SK-N-SH (cell line): ENCODE measurements at regions not wholly inside any gene's neighbourhood (a gene's known extent, or its start where the extent isn't known, plus 50 kb on each side); places are given as distances from the start of the nearest gene placed in this dataset.

ENCODE experiments used
- CTCF ChIA-PET: fragments of 300-600, 350-600 bp; formaldehyde crosslinking; extraction: SDS; loops from one replicate; lab custom pipeline; 2021; lab: Yijun Ruan, JAX
- POLR2A ChIA-PET: fragments of 350-600 bp; sonication (Branson Sonifier 250); formaldehyde crosslinking; extraction: SDS; loops from one replicate; lab custom pipeline; 2020; ENCODE audit warnings: antibody characterized with exemption, inconsistent platforms; lab: Yijun Ruan, JAX
- DNase-seq: peaks from one replicate; pipeline ENCODE4 v3.0.0; 2012
- H2AFZ ChIP-seq: fragments of 200-600 bp; sonication (generic); 2 replicates; pipeline ENCODE4 v1.8.1; 2016; ENCODE audit warnings: antibody characterized with exemption, mild to moderate bottlenecking, low read depth
- H3F3A ChIP-seq: fragments of 200-600 bp; sonication (generic); replicated peaks from 2 replicates; pipeline ENCODE3; 2016; ENCODE audit warnings: antibody characterized with exemption, mild to moderate bottlenecking; ENCODE audit not compliant: insufficient read depth
- H3K27ac ChIP-seq, 2 experiments: fragments of 200-500 bp in 1 of 2; fragments of 200-600 bp in 1 of 2; sonication (Bioruptor generic) in 1 of 2; sonication (generic), shearing (Covaris generic) in 1 of 2; 2 replicates each; pipeline versions ENCODE4 v1.5.1 to v1.6.1; 2014 to 2016; ENCODE audit warnings: low read depth in 2 of 2, inconsistent platforms in 1 of 2, low read length in 1 of 2, mild to moderate bottlenecking in 1 of 2, mixed read lengths in 1 of 2
- H3K27me3 ChIP-seq: fragments of 200-600 bp; sonication (generic), shearing (Covaris generic); 2 replicates; pipeline ENCODE4 v1.6.1; 2016; ENCODE audit warnings: mixed run types; ENCODE audit not compliant: insufficient read depth
- H3K36me3 ChIP-seq, 2 experiments: fragments of 200-500 bp in 1 of 2; fragments of 200-600 bp in 1 of 2; sonication (Bioruptor generic) in 1 of 2; sonication (generic) in 1 of 2; replicated peaks in 1 of 2; 2 replicates each; pipeline versions ENCODE3 to v1.5.1; 2014 to 2016; ENCODE audit warnings: low read length in 1 of 2, mild to moderate bottlenecking in 1 of 2; ENCODE audit not compliant: insufficient read depth in 2 of 2, control insufficient read depth in 1 of 2
- H3K4me1 ChIP-seq, 2 experiments: fragments of 200-500 bp in 1 of 2; fragments of 200-600 bp in 1 of 2; sonication (Bioruptor generic) in 1 of 2; sonication (generic), shearing (Covaris generic) in 1 of 2; 2 replicates each; pipeline versions ENCODE4 v1.5.1 to v1.6.1; 2014 to 2016; ENCODE audit warnings: low read depth in 1 of 2, low read length in 1 of 2, mixed run types in 1 of 2; ENCODE audit not compliant: insufficient read depth in 2 of 2, control insufficient read depth in 1 of 2
- H3K4me2 ChIP-seq: fragments of 200-600 bp; sonication (generic), shearing (Covaris generic); 2 replicates; pipeline ENCODE4 v1.6.1; 2017; ENCODE audit warnings: mixed run types
- H3K4me3 ChIP-seq, 2 experiments: fragments of 200-500 bp in 1 of 2; fragments of 200-600 bp in 1 of 2; sonication (Bioruptor generic) in 1 of 2; sonication (generic), shearing (Covaris generic) in 1 of 2; 2 replicates each; pipeline versions ENCODE4 v1.5.1 to v1.8.1; 2014 to 2016; ENCODE audit warnings: low read depth in 2 of 2, inconsistent platforms in 1 of 2, low read length in 1 of 2, mild to moderate bottlenecking in 1 of 2, mixed read lengths in 1 of 2, moderate library complexity in 1 of 2
- H3K79me2 ChIP-seq: fragments of 200-600 bp; sonication (generic); 2 replicates; pipeline ENCODE4 v1.8.1; 2017; ENCODE audit warnings: mild to moderate bottlenecking; ENCODE audit not compliant: insufficient read depth
- H3K9ac ChIP-seq: fragments of 200-600 bp; sonication (generic); 2 replicates; pipeline ENCODE4 v1.6.1; 2017; ENCODE audit warnings: mixed run types
- H3K9me2 ChIP-seq: fragments of 200-600 bp; sonication (generic); 2 replicates; pipeline ENCODE4 v1.6.1; 2017; ENCODE audit warnings: mixed run types
- H3K9me3 ChIP-seq: fragments of 200-600 bp; sonication (generic); 2 replicates; pipeline ENCODE4 v1.6.1; 2017; ENCODE audit warnings: mixed run types, mild to moderate bottlenecking, moderate library complexity
- H4K20me1 ChIP-seq: fragments of 200-600 bp; sonication (generic); 2 replicates; pipeline ENCODE4 v1.6.1; 2017; ENCODE audit warnings: mild to moderate bottlenecking, mixed run types; ENCODE audit not compliant: insufficient read depth
- CHD2 ChIP-seq: fragments of 150-350 bp; IDR thresholded peaks from 2 replicates; pipeline ENCODE4 v1.6.1; 2018; ENCODE audit warnings: low read length; ENCODE audit not compliant: partially characterized antibody
- ELF1 ChIP-seq: IDR thresholded peaks from 2 replicates; pipeline ENCODE4 v1.4.0; 2012
- EP300 ChIP-seq, 2 experiments: IDR thresholded peaks; 2 replicates each; pipeline versions ENCODE4 v1.4.0 to v1.6.1; 2012; ENCODE audit warnings: borderline replicate concordance in 1 of 2, low read depth in 1 of 2, low read length in 1 of 2
- EZH2phosphoT487 ChIP-seq: fragments of 200-600 bp; sonication (generic); IDR thresholded peaks from 2 replicates; pipeline ENCODE4 v1.6.1; 2017; ENCODE audit warnings: low read depth, mixed run types, mild to moderate bottlenecking, antibody characterized with exemption, moderate library complexity, borderline replicate concordance
- GATA2 ChIP-seq: sonication (generic); formaldehyde crosslinking; IDR thresholded peaks from 2 replicates; pipeline ENCODE4 v1.5.0; 2020; ENCODE audit warnings: mild to moderate bottlenecking, missing genetic modification reagents
- MEF2A ChIP-seq: IDR thresholded peaks from 2 replicates; pipeline ENCODE4 v1.4.0; 2012; ENCODE audit warnings: low read depth, borderline replicate concordance
- MXI1 ChIP-seq: IDR thresholded peaks from 2 replicates; pipeline ENCODE4 v1.6.1; 2012; ENCODE audit warnings: mild to moderate bottlenecking, low read depth, low read length, improper control_type of control experiment
- POLR2AphosphoS5 ChIP-seq: IDR thresholded peaks from 2 replicates; pipeline ENCODE4 v1.6.1; 2012; ENCODE audit warnings: low read depth, low read length
- RAD21 ChIP-seq: IDR thresholded peaks from 2 replicates; pipeline ENCODE4 v1.6.1; 2012; ENCODE audit warnings: mild to moderate bottlenecking, low read length
- RFX5 ChIP-seq: IDR thresholded peaks from 2 replicates; pipeline ENCODE4 v1.6.1; 2012; ENCODE audit warnings: mild to moderate bottlenecking, improper control_type of control experiment, low read length
- SIN3A ChIP-seq: IDR thresholded peaks from 2 replicates; pipeline ENCODE4 v1.6.1; 2012; ENCODE audit warnings: low read depth, mild to moderate bottlenecking, low read length, moderate library complexity, borderline replicate concordance
- SMC3 ChIP-seq: IDR thresholded peaks from 2 replicates; pipeline ENCODE4 v1.6.1; 2012; ENCODE audit warnings: low read depth, low read length, improper control_type of control experiment
- TCF12 ChIP-seq: IDR thresholded peaks from 2 replicates; pipeline ENCODE4 v1.4.0; 2012
- TEAD4 ChIP-seq: IDR thresholded peaks from 2 replicates; pipeline ENCODE4 v1.4.0; 2012; ENCODE audit warnings: mild to moderate bottlenecking, borderline replicate concordance; ENCODE audit not compliant: insufficient read depth
- WGBS: methylation state at CpG from one replicate; pipeline ENCODE4 v1.1.6; 2017; ENCODE audit warnings: low lambda C conversion rate; 5-methylcytosine and 5-hydroxymethylcytosine counted together
- TF ChIP-seq, protein P1 (sequence below): fragments of 150-350 bp; IDR thresholded peaks from 2 replicates; pipeline ENCODE4 v1.6.1; 2016; ENCODE audit warnings: mild to moderate bottlenecking, low read depth, low read length
- TF ChIP-seq, protein P2 (sequence below): IDR thresholded peaks from 2 replicates; pipeline ENCODE4; 2012
- TF ChIP-seq, protein P3 (sequence below): IDR thresholded peaks from 2 replicates; pipeline ENCODE4 v1.6.1; 2012; ENCODE audit warnings: mild to moderate bottlenecking, low read depth, low read length, moderate library complexity
- TF ChIP-seq, protein P4 (sequence below): IDR thresholded peaks from 2 replicates; pipeline ENCODE4 v1.4.0; 2012; ENCODE audit warnings: low read depth

DNA sequence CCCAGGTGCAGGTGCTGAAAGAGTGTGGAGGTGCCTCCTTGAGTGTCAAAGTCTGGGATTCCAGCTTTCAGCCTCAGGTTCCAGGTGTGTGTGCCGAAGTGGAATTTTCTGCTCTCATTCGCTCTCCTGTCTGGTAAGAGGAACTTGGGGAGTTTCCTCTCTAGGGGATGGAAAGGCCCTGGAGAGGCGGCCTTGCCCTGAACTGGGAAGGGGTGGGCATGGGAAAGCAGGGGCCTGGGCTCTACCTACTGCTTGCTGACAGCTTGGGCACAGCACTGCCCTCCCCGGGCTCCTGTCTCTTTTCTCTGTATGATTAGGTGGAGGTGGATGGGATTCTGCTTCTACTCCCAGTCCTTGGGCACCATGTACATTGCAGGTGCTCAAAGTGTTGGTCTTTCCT lies 192.8 kb downstream of the ZNF716 start:
- no peaks in the 10 kb centered on the region for H3K9me3 ChIP-seq

More for the DNA sequence above, 192.8 kb downstream of the ZNF716 start:
- DNase-seq: no peak
- no peaks in the 10 kb centered on the region for H3F3A ChIP-seq
- ChIA-PET POLR2A (no interaction called here), CTCF (no interaction called here)
- TF ChIP-seq POLR2AphosphoS5 (no peak), CHD2 (no peak), TEAD4 (no peak), MEF2A (no peak), SMC3 (no peak), EP300 (IDR thresholded peaks at IDR 0.05; ENCODE audit: borderline replicate concordance in 1 of 2, low read depth in 1 of 2, low read length in 1 of 2) (no peak), RAD21 (no peak), ELF1 (no peak), TCF12 (no peak), MXI1 (no peak), SIN3A (no peak), EZH2phosphoT487 (no peak), GATA2 (CRISPR knock-in tag) (no peak), RFX5 (no peak)
- TF ChIP-seq, protein P1, sequence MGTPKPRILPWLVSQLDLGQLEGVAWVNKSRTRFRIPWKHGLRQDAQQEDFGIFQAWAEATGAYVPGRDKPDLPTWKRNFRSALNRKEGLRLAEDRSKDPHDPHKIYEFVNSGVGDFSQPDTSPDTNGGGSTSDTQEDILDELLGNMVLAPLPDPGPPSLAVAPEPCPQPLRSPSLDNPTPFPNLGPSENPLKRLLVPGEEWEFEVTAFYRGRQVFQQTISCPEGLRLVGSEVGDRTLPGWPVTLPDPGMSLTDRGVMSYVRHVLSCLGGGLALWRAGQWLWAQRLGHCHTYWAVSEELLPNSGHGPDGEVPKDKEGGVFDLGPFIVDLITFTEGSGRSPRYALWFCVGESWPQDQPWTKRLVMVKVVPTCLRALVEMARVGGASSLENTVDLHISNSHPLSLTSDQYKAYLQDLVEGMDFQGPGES: no peak
- TF ChIP-seq, protein P2, sequence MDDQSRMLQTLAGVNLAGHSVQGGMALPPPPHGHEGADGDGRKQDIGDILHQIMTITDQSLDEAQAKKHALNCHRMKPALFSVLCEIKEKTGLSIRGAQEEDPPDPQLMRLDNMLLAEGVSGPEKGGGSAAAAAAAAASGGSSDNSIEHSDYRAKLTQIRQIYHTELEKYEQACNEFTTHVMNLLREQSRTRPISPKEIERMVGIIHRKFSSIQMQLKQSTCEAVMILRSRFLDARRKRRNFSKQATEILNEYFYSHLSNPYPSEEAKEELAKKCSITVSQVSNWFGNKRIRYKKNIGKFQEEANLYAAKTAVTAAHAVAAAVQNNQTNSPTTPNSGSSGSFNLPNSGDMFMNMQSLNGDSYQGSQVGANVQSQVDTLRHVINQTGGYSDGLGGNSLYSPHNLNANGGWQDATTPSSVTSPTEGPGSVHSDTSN: no peak
- TF ChIP-seq, protein P3, sequence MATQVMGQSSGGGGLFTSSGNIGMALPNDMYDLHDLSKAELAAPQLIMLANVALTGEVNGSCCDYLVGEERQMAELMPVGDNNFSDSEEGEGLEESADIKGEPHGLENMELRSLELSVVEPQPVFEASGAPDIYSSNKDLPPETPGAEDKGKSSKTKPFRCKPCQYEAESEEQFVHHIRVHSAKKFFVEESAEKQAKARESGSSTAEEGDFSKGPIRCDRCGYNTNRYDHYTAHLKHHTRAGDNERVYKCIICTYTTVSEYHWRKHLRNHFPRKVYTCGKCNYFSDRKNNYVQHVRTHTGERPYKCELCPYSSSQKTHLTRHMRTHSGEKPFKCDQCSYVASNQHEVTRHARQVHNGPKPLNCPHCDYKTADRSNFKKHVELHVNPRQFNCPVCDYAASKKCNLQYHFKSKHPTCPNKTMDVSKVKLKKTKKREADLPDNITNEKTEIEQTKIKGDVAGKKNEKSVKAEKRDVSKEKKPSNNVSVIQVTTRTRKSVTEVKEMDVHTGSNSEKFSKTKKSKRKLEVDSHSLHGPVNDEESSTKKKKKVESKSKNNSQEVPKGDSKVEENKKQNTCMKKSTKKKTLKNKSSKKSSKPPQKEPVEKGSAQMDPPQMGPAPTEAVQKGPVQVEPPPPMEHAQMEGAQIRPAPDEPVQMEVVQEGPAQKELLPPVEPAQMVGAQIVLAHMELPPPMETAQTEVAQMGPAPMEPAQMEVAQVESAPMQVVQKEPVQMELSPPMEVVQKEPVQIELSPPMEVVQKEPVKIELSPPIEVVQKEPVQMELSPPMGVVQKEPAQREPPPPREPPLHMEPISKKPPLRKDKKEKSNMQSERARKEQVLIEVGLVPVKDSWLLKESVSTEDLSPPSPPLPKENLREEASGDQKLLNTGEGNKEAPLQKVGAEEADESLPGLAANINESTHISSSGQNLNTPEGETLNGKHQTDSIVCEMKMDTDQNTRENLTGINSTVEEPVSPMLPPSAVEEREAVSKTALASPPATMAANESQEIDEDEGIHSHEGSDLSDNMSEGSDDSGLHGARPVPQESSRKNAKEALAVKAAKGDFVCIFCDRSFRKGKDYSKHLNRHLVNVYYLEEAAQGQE: no peak
- TF ChIP-seq, protein P4, sequence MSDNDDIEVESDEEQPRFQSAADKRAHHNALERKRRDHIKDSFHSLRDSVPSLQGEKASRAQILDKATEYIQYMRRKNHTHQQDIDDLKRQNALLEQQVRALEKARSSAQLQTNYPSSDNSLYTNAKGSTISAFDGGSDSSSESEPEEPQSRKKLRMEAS: no peak
- no peaks in the 10 kb centered on the region for H3K79me2 ChIP-seq
- no peaks in the 10 kb centered on the region for H3K9me2 ChIP-seq
- H3K4me1 ChIP-seq: no peaks in the 10 kb centered on the region
- H3K4me3 ChIP-seq: no peak overlapping the region
- H3K9ac ChIP-seq: no peak overlapping the region
- H3K27ac ChIP-seq: no peak overlapping the region
- no peaks in the 10 kb centered on the region for H3K27me3 ChIP-seq
- H3K4me2 ChIP-seq: no peak overlapping the region
- WGBS: 9% methylated on average over 4 of the region's 4 CpGs
- H4K20me1 ChIP-seq: no peaks in the 10 kb centered on the region
- H2AFZ ChIP-seq: no peak overlapping the region
- no peaks in the 10 kb centered on the region for H3K36me3 ChIP-seq
